HG02981 (cell line): ENCODE measurements at regions not wholly inside any gene's neighbourhood (a gene's known extent, or its start where the extent isn't known, plus 50 kb on each side); places are given as distances from the start of the nearest gene placed in this dataset.
"Not testable (repeated sequence)": the region's sequence is repeated elsewhere in the genome, so short reads cannot be mapped to it uniquely, and the experiment has no call there.

ENCODE experiments used
- ATAC-seq: cut with Tn5 transposase; IDR thresholded peaks from one replicate; pipeline ENCODE4 v1.9.1; 2021; ENCODE audit warnings: mild to moderate bottlenecking, moderate library complexity; ENCODE audit not compliant: unreplicated experiment

- no peak for ATAC-seq
These were observed 56.1 kb downstream of the GPR85 start for GRCh38 chr7:113030489-113030888.

DNA sequence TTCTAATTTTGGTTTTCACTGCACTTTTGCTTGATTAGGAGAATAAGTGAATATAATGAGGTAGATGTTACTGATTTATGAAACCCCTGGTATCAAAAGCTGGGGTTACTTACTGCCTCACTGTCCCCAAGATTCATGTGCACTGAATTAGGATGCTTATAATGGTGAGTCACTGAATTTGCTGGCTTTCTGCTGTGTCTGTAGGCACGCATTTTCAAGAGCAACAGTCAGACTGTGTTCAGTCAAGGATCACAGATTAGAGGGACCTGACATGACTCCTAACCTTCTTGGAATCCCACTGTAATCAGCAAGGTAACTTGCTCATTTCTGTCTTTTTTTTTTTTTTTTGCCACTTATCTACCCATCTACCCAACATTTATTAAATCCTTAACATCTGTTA lies 59.7 kb downstream of the GPR85 start:
- no peak for ATAC-seq

GRCh38 chr7:113017144-113017857 lies 69.3 kb downstream of the GPR85 start:
- not testable (repeated sequence) for ATAC-seq

- ATAC-seq = no peak
These were observed 71.5 kb downstream of the GPR85 start for GRCh38 chr7:113015034-113015645.

DNA sequence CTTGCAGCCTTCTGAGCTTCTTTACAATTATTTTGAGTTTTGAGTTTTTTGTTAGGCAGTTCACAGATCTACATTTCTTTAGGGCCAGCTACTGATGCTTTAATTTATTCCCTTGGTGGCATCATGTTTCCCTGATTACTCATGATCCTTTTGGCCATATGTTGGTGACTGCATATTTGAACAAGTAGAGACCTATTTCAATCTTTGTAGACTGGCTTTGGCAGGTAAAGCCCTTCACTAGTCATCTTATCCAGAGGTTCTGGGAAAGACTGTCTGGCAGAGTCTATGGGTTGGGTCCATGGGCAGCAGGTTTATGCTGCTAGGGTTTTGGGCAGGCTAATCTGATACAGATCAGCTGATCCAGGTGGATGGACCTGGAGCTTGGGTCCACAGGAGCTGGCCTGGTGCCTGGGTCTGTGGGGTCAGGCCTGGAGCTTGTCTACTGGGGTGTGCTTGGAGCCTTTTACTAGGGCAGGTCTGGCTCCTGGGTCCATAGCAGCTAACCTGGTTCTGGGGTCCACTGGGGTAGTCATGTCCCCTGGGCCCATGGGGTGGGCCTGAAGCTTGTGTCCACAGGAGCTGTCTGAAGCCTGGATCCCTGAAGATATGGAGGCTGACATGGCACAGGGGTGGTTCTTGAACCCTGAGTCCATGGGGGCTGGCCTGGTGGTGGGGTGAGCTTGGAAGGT lies 72.7 kb downstream of the GPR85 start:
- ATAC-seq = no peak

DNA sequence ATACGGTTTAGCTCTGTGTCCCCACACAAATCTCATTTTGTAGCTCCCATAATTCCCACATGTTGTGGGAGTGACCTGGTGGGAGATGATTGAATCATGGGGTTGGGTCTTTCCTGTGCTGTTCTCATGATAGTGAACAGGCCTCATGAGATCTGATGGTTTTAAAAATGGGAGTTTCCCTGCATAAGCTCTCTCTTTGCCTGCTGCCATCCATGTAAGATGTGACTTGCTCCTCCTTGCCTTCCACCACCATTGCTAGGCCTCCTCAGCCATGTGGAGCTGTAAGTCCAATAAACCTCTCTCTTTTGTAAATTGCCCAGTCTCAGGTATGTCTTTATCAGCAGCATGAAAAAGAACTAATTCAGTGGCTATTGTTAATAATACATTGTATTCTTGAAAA lies 73.8 kb downstream of the GPR85 start:
- not testable (repeated sequence) for ATAC-seq

- no peak for ATAC-seq
These were observed 76.2 kb downstream of the GPR85 start for GRCh38 chr7:113010377-113010776.

GRCh38 chr7:113008755-113009154 lies 77.9 kb downstream of the GPR85 start:
- ATAC-seq = no peak

DNA sequence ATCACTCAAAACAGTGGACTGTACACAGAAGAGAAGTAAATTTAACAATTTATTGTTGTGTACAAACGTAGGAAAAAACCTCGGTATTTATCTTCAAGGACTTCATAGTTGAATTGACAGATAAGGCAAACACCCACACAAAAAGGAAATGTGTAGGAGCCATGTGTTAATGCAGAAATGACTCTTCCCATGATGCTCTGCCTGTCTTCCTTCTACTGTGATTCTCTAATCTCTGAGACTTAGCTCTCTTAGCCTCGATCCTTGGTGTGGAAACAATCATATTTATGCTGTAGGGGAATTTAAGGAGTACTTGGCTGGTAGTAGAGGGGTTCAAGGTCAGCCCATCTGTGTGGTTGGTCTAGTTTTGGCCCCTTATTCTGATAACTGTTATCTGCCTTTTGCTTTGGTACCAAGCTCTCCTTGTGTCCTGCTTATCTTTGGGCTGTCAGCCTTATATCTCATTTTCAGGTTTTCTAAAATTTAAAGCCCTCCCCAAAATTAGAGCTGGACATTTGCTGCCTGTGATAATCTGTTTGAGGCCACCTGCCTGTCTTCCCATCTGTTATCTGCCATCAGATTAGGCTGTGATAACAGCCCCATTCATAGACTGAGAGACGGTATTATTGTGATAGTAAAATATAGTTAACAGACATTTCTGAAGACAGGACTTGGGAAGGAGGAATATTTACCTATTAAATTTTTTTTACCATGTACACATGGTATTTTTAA lies 81.7 kb downstream of the GPR85 start:
- ATAC-seq = no peak

DNA sequence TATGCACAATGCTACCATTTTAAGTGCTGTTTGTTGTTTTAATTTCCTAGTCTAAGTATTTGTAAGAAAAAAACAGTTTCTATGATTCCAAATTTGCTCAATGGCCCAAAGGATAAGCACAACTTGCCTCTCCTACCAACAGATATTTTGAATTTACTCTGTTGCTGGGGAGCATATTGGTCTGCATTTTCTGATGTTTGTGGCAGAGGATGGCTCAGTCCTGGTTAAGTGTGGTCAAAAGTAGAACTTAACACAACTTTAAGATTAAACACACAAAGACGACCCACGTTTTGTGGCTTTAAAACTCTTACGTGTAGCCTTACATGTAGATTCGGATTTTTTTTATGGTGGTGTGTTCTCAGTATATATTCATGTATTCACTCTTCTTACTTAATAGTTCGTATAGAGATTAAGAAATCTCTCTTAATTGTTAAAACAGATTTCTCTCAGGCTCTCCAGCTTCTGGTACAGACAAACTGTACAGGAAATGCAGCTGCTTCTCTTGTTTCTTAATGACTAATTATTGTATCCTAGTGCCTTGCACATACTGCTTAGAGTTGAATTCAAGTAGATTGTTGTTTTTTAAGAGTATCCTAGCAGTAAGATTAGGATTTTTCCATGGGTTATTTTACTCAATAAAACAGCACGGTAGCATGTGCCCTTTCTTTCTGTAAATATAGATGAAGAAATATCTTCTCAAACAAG lies 86.2 kb downstream of the GPR85 start:
- ATAC-seq = no peak

- ATAC-seq = no peak
These were observed 88.8 kb downstream of the GPR85 start for GRCh38 chr7:112997831-112998230.

DNA sequence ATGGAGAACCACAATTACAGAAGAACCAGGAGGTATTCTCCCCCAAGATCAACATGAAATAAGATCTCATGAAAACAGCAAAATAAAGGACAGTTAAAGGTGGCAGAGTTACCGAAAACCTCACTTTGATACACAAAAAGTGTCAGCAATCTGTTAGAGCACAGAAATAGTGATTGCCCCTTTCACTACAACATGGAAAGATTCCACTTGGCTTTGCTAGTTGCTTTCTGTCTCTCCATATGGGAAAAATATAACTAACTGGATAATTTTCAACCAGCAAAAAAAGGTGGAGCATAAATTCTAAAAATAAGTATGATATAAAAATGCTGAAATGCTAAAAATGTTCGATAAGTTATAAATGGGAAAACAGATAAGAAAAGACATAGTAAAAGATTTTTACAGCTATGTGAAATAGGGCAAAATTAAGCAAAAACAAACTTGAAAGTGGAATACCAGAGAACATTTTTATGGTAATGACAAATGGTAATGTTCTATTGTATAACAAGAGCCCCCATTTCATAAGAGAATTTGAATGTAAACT lies 90.2 kb downstream of the GPR85 start:
- no peak for ATAC-seq

- no peak for ATAC-seq
These were observed 91.4 kb downstream of the GPR85 start for GRCh38 chr7:112995059-112995824.

DNA sequence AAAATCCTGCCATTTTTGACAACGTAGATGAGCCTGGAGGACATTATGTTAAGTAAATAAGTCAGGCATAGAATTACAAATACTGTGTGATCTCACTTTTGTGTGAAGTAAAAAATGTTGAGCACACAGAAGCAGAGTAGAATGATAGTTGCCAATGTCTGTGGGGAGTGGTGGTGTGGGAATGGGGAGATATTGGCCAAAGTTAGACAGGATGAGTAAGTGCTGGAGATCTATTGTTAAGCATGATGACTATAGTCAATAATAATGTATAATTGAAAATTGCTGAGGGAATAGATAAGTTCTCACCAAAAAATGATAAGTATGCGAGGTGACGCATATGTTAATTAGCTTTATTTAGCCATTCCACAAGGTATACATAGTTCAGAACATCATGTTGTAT lies 92.0 kb downstream of the GPR85 start:
- no peak for ATAC-seq

GRCh38 chr7:112990624-112991023 lies 96.0 kb downstream of the GPR85 start:
- no peak for ATAC-seq

DNA sequence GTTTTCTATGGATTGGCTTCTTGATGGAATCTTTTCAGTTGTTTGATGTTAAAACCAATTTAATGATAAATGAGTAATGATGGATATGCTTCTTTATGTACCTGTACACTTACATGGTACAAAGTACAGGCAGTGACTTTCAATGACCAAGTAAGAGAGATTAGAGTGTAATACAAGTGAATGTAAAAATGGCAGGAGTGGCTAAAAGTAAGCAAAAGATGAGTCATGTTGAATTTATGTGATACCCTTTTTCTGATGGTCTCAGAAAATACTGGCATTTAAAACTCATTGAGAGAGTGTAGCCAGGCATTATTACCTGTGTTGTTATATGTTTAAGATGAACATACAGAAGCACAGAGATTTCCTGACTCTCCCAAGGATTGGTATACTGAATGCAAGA lies 97.1 kb downstream of the GPR85 start:
- ATAC-seq = no peak

DNA sequence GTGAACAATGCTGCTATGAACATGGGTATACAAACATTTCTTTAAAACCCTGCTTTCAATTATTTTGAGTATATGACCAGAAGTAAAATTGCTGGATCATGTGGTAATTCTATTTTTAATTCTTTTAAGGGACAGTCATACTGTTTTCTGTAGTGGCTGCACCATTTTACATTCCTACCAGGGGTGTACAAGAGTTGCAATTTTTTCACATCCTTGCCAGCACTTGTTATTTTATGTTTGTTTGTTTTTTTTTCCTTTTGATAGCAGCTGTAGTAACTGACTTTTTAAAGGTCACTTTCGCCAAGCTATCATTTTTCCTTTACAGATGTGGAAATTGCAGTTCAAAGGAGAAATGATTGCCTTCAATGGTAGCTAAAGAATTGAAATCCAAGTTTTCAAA lies 99.5 kb downstream of the GPR85 start:
- no peak for ATAC-seq

DNA sequence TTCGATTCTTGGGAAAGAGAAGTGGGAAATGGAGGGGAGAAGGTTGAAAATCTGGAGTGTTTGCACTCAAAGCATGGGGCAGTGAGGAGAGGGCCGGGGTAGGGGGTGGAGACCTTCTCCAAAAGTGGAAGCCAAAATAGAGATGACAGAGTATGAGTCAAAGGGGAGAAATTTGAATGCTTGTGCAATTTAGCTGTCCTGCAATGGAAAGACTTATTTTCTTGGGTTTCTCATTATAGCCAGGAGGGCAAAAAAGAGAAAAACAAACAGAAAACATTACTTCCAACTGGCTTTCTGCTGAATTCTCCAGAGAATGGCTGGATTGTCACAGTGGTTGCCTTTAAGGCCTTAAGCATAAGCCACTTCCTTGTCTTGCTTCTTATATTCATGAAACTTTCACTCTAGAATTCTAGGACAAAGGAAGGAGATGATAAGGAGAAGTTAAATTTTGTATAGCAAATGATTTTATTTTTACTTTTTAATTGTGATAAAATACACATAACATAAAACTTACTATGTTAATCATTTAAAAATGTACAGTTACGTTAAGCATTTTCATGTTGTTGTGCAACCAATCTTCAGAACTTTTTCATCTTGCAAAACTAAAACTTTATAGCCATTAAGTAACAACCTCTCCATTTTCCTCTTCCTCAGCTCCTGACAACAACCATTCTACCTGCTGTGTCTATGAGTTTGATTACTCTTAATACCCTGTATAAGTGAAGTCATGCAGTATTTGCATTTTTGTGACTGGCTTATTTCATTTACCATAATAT lies 100.2 kb downstream of the GPR85 start:
- ATAC-seq = no peak

DNA sequence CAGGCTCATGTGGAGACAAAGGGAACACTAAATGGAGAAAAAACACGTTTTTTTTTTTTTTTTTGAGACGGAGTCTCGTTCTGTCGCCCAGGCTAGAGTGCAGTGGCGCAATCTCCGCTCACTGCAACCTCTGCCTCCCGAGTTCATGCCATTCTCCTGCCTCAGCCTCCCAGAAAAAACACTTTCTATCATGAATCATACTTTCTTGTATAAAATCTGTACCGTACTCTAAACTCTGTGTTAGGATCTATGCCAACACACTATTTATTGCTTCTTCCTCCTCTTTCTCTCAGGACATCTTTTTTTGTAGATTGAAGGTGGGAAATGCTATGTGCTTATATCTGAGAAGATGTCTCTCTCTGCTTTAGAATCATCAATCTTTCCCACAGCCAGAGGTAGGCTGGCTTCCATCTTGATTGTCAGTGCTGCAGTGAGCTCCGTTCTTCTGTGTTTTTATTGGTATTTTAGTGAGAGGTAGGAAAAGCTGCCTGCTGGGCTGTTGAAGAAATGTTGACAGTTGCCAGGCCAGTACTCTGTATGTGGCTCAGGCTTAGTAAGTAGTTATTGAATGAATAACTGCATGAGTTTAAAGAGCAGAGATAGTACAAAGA lies 101.1 kb downstream of the GPR85 start:
- ATAC-seq = no peak
